ENCODE measurements at regions not wholly inside any gene's neighbourhood (a gene's known extent, or its start where the extent isn't known, plus 50 kb on each side); places are given as distances from the start of the nearest gene placed in this dataset.

GRCh38 chr16:6726621-6727020, 606.0 kb upstream of the RBFOX1 start:
- POLR2A ChIA-PET (ENCODE audit: unreplicated experiment) = no interaction called here
- no peak for TF ChIP-seq CHD1 (IDR thresholded peaks at IDR 0.05; ENCODE audit: low read depth, low read length)
- TF ChIP-seq, protein P1, sequence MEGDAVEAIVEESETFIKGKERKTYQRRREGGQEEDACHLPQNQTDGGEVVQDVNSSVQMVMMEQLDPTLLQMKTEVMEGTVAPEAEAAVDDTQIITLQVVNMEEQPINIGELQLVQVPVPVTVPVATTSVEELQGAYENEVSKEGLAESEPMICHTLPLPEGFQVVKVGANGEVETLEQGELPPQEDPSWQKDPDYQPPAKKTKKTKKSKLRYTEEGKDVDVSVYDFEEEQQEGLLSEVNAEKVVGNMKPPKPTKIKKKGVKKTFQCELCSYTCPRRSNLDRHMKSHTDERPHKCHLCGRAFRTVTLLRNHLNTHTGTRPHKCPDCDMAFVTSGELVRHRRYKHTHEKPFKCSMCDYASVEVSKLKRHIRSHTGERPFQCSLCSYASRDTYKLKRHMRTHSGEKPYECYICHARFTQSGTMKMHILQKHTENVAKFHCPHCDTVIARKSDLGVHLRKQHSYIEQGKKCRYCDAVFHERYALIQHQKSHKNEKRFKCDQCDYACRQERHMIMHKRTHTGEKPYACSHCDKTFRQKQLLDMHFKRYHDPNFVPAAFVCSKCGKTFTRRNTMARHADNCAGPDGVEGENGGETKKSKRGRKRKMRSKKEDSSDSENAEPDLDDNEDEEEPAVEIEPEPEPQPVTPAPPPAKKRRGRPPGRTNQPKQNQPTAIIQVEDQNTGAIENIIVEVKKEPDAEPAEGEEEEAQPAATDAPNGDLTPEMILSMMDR (conservative IDR thresholded peaks at IDR 0.05; ENCODE audit: low read depth, low read length) = no peak
- TF ChIP-seq BHLHE40 (IDR thresholded peaks at IDR 0.05; ENCODE audit: low read depth, low read length) = no peak
- no peak for TF ChIP-seq RAD21 (IDR thresholded peaks at IDR 0.05; ENCODE audit: low read length)
- no peak for TF ChIP-seq FOS (IDR thresholded peaks at IDR 0.05; ENCODE audit: low read depth, low read length)
- TF ChIP-seq CEBPB (IDR thresholded peaks at IDR 0.05; ENCODE audit: low read depth, low read length) = no peak
- no peak for TF ChIP-seq MAZ (IDR thresholded peaks at IDR 0.05; ENCODE audit: borderline replicate concordance, low read depth, low read length)
- no peak for TF ChIP-seq SMC3 (IDR thresholded peaks at IDR 0.05; ENCODE audit: low read depth, low read length)
- TF ChIP-seq NFE2L2 (IDR thresholded peaks at IDR 0.05; ENCODE audit: low read depth, low read length) = no peak
- TF ChIP-seq, protein P2, sequence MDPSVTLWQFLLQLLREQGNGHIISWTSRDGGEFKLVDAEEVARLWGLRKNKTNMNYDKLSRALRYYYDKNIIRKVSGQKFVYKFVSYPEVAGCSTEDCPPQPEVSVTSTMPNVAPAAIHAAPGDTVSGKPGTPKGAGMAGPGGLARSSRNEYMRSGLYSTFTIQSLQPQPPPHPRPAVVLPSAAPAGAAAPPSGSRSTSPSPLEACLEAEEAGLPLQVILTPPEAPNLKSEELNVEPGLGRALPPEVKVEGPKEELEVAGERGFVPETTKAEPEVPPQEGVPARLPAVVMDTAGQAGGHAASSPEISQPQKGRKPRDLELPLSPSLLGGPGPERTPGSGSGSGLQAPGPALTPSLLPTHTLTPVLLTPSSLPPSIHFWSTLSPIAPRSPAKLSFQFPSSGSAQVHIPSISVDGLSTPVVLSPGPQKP (IDR thresholded peaks at IDR 0.05; ENCODE audit: borderline replicate concordance, low read depth, low read length) = no peak
- no peak for TF ChIP-seq RCOR1 (IDR thresholded peaks at IDR 0.05; ENCODE audit: insufficient replicate concordance, low read length)
- TF ChIP-seq RFX5 (IDR thresholded peaks at IDR 0.05; ENCODE audit: low read depth, low read length) = no peak
- no peak for TF ChIP-seq MAFK (IDR thresholded peaks at IDR 0.05; ENCODE audit: low read depth, low read length)
- TF ChIP-seq USF2 (IDR thresholded peaks at IDR 0.05; ENCODE audit: low read depth, low read length) = no peak
- H2BK5ac ChIP-seq (ENCODE audit: low read depth, low read length, poor library complexity, severe bottlenecking) = no peak overlapping the region

More at GRCh38 chr16:6726621-6727020, 606.0 kb upstream of the RBFOX1 start:
- dilution Hi-C loops (cut with HindIII; ENCODE audit: low sequenced_read_pairs, unreplicated experiment) (no loop called here), intact Hi-C loops (cut with micrococcal nuclease) (no loop called here), in situ Hi-C loops (cut with MboI; ENCODE audit: low sequenced_read_pairs) (no loop called here)
- no peaks in the 10 kb centered on the region for H3K27me3 ChIP-seq (ENCODE audit: control insufficient read depth, insufficient read depth, low read length)
- DNase-seq (no peak), ATAC-seq (ENCODE audit: low read depth) (no peak)
- no peak overlapping the region for H3K23ac ChIP-seq (ENCODE audit: low read depth, low read length)
- no peak overlapping the region for H3K4ac ChIP-seq (ENCODE audit: low read depth, low read length)
- no peak overlapping the region for H3K56ac ChIP-seq (ENCODE audit: extremely low read depth, insufficient read depth, low read length)
- H2AK9ac ChIP-seq (replicated peaks; ENCODE audit: low read depth, low read length, poor library complexity) = no peak overlapping the region
- H2BK20ac ChIP-seq (ENCODE audit: low read depth, low read length) = no peak overlapping the region
- no peaks in the 10 kb centered on the region for H4K20me1 ChIP-seq (ENCODE audit: insufficient read depth, low read length)
- no peak overlapping the region for H2AK5ac ChIP-seq (ENCODE audit: low read depth, low read length)
- CTCF ChIA-PET = no interaction called here
- no peaks in the 10 kb centered on the region for H3K36me3 ChIP-seq (ENCODE audit: control insufficient read depth, insufficient read depth, low read length)
- no peak overlapping the region for H3K4me3 ChIP-seq (ENCODE audit: insufficient read depth, low read depth, low read length)
- no TSS peak for BruUV-seq (replicated peaks)
- H3K27ac ChIP-seq (ENCODE audit: insufficient read depth, low read length) = no peak overlapping the region
- no peaks in the 10 kb centered on the region for H3K4me1 ChIP-seq (ENCODE audit: control insufficient read depth, insufficient read depth, low read length)
- peaks cover 2% of the 10 kb centered on the region; the same call in 1 of the 2 replicates for H3K9me3 ChIP-seq (ENCODE audit: control insufficient read depth, insufficient read depth, low read length)
- H3K14ac ChIP-seq (replicated peaks; ENCODE audit: low read depth, low read length) = no peak overlapping the region
- no peak overlapping the region for H2BK15ac ChIP-seq (ENCODE audit: low read depth, low read length)
- no peak overlapping the region for H4K5ac ChIP-seq (ENCODE audit: low read depth, low read length)
- H2BK120ac ChIP-seq (ENCODE audit: low read depth, low read length) = no peak overlapping the region
- no peak overlapping the region for H3K9ac ChIP-seq (ENCODE audit: low read depth, low read length)
- no peaks in the 10 kb centered on the region for H3K9me1 ChIP-seq (ENCODE audit: insufficient read depth, low read length)
- H3K18ac ChIP-seq (ENCODE audit: low read depth, low read length) = no peak overlapping the region
- H2AFZ ChIP-seq (replicated peaks; ENCODE audit: low read length, poor library complexity) = no peak overlapping the region
- no peak overlapping the region for H4K91ac ChIP-seq (ENCODE audit: insufficient read depth, low read depth, low read length)
- H4K8ac ChIP-seq (ENCODE audit: low read depth in 2 of 2, low read length in 2 of 2) = no peak overlapping the region
- WGBS, 2 experiments (ENCODE audit: extremely low coverage in 2 of 2, insufficient read length in 1 of 2) = no CpG with 5 or more reads among the region's 4 CpGs
- H3K79me1 ChIP-seq (ENCODE audit: low read depth in 1 of 2, low read length in 2 of 2) = no peaks in the 10 kb centered on the region
- H3K4me2 ChIP-seq (ENCODE audit: low read depth, low read length) = no peak overlapping the region
